Calu3 (cell line): ENCODE measurements at regions not wholly inside any gene's neighbourhood (a gene's known extent, or its start where the extent isn't known, plus 50 kb on each side); places are given as distances from the start of the nearest gene placed in this dataset.

Experiments
- BruUV-seq: library from RNA; stranded (reverse); fragments of 400-500 nt; replicated peaks from 2 replicates; lab custom pipeline; 2021; lab: Mats Ljungman, UMichigan
- CTCF ChIA-PET: fragments of 300-600 bp; sonication (Branson Sonifier 250); formaldehyde crosslinking; loops from one replicate; lab custom pipeline; 2022; ENCODE audit warnings: antibody characterized with exemption; lab: Charles Lee
- DNase-seq: peaks from one replicate; pipeline ENCODE4 v3.0.0; 2022
- H3K27ac Mint-ChIP-seq: one replicate; pipeline ENCODE4 v1.8.0; 2022; ENCODE audit warnings: mixed read lengths; ENCODE audit not compliant: unreplicated experiment
- H3K27me3 Mint-ChIP-seq: one replicate; pipeline ENCODE4 v1.8.0; 2022; ENCODE audit warnings: mixed read lengths; ENCODE audit not compliant: unreplicated experiment
- H3K36me3 Mint-ChIP-seq: one replicate; pipeline ENCODE4 v1.8.0; 2022; ENCODE audit warnings: mild to moderate bottlenecking, moderate library complexity, mixed read lengths; ENCODE audit not compliant: insufficient read depth, unreplicated experiment
- H3K4me1 Mint-ChIP-seq: one replicate; pipeline ENCODE4 v1.8.0; 2022; ENCODE audit warnings: mild to moderate bottlenecking, low read depth, mixed read lengths; ENCODE audit not compliant: unreplicated experiment
- H3K4me3 Mint-ChIP-seq: one replicate; pipeline ENCODE4 v1.8.0; 2022; ENCODE audit warnings: mild to moderate bottlenecking, low read depth, moderate library complexity, mixed read lengths; ENCODE audit not compliant: unreplicated experiment
- H3K9me3 Mint-ChIP-seq: one replicate; pipeline ENCODE4 v1.8.0; 2022; ENCODE audit warnings: low read depth, mixed read lengths; ENCODE audit not compliant: unreplicated experiment
- CTCF ChIP-seq: fragments of 200-600 bp; IDR thresholded peaks from one replicate; pipeline ENCODE4 v1.8.0; 2022; ENCODE audit warnings: antibody characterized with exemption; ENCODE audit not compliant: unreplicated experiment
- intact Hi-C: fragments of 100-400 bp; cut with micrococcal nuclease; formaldehyde crosslinking; loops from one replicate; pipeline ENCODE4 v1.10.0; 2022; ENCODE audit not compliant: unreplicated experiment

DNA sequence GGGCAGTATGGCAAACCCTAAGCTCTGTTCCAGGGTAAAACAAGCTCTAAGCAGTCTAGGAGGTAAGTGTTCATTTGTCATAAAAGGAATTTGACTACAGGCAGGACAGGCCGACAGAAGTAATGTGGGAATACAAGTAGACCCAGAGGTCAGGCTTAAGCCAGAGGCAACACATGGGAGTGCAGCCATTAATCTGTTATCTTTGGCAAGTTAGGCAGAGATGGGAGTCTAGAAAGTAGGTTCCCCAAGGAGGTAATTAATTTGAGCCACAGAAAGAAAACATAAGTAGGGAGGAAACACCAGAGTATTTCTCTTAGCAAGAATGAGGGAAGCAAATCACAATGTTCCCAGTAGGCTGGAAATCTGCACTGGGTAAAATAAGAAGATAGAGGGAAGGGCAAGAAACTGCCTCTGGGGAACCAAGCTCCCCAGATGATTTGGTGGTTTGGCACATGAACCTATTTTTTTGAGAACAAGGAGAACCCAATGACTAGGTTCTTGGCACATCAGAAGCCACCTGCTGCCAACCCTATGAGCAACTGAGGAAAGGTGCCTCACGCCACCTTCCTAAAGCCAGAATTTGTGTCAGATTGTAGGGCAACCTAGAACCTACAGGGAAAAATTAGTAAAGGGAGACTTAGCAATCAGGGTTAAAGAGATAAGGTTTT lies 636.4 kb upstream of the PLXNA2 start:
- TF ChIP-seq CTCF: no peak
- intact Hi-C loops: no loop called here
- H3K9me3 Mint-ChIP-seq: peaks cover 7% of the 10 kb centered on the region
- BruUV-seq: no TSS peak
- CTCF ChIA-PET: no interaction called here
- H3K36me3 Mint-ChIP-seq: no peaks in the 10 kb centered on the region
- no peak overlapping the region for H3K27ac Mint-ChIP-seq
- no peaks in the 10 kb centered on the region for H3K27me3 Mint-ChIP-seq
- no peaks in the 10 kb centered on the region for H3K4me1 Mint-ChIP-seq
- DNase-seq: no peak
- no peak overlapping the region for H3K4me3 Mint-ChIP-seq

- DNase-seq: no peak
- TF ChIP-seq CTCF: no peak
- intact Hi-C loops: no loop called here
- H3K36me3 Mint-ChIP-seq: no peaks in the 10 kb centered on the region
- H3K27ac Mint-ChIP-seq: no peak overlapping the region
- H3K9me3 Mint-ChIP-seq: peaks cover 3% of the 10 kb centered on the region
- no TSS peak for BruUV-seq
- H3K27me3 Mint-ChIP-seq: no peaks in the 10 kb centered on the region
- no peaks in the 10 kb centered on the region for H3K4me1 Mint-ChIP-seq
- H3K4me3 Mint-ChIP-seq: no peak overlapping the region
- CTCF ChIA-PET: no interaction called here
Observed at GRCh38 chr1:208885060-208885459, 640.9 kb upstream of the PLXNA2 start.

GRCh38 chr1:208885650-208886049 lies 641.5 kb upstream of the PLXNA2 start:
- Mint-ChIP-seq H3K27ac (no peak overlapping the region), H3K36me3 (no peaks in the 10 kb centered on the region), H3K4me3 (no peak overlapping the region), H3K4me1 (no peaks in the 10 kb centered on the region), H3K27me3 (no peaks in the 10 kb centered on the region), H3K9me3 (peaks cover 3% of the 10 kb centered on the region)
- no TSS peak for BruUV-seq
- CTCF ChIA-PET: no interaction called here
- no peak for DNase-seq
- intact Hi-C loops: no loop called here
- TF ChIP-seq CTCF: no peak

- no peak overlapping the region for H3K27ac Mint-ChIP-seq
- H3K36me3 Mint-ChIP-seq: no peaks in the 10 kb centered on the region
- no TSS peak for BruUV-seq
- DNase-seq: no peak
- TF ChIP-seq CTCF: no peak
- no peaks in the 10 kb centered on the region for H3K9me3 Mint-ChIP-seq
- CTCF ChIA-PET: interaction anchor here (1.0 kb wide), 1 partner anchor 10 kb away, joined by 3 read pairs; no protein-coding TSS in a partner anchor
- H3K27me3 Mint-ChIP-seq: no peaks in the 10 kb centered on the region
- no peaks in the 10 kb centered on the region for H3K4me1 Mint-ChIP-seq
- intact Hi-C loops: no loop called here
- H3K4me3 Mint-ChIP-seq: no peak overlapping the region
Observed at GRCh38 chr1:208888376-208888775, 644.2 kb upstream of the PLXNA2 start.
